HUES6 (cell line): ENCODE measurements at regions not wholly inside any gene's neighbourhood (a gene's known extent, or its start where the extent isn't known, plus 50 kb on each side); places are given as distances from the start of the nearest gene placed in this dataset.

ENCODE experiments used
- H3K27ac ChIP-seq: 2 replicates; pipeline ENCODE4 v1.7.0; 2013; ENCODE audit warnings: low read depth, mild to moderate bottlenecking, low read length, inconsistent platforms
- H3K27me3 ChIP-seq: 2 replicates; pipeline ENCODE4 v1.6.1; 2013; ENCODE audit warnings: low read length; ENCODE audit not compliant: control insufficient read depth, insufficient read depth
- H3K36me3 ChIP-seq: 2 replicates; pipeline ENCODE4 v1.6.1; 2013; ENCODE audit warnings: low read length; ENCODE audit not compliant: control insufficient read depth, insufficient read depth
- H3K4me1 ChIP-seq: 2 replicates; pipeline ENCODE4 v1.6.1; 2013; ENCODE audit warnings: low read length; ENCODE audit not compliant: control insufficient read depth, insufficient read depth
- H3K4me3 ChIP-seq: 2 replicates; pipeline ENCODE4 v1.5.1; 2013; ENCODE audit warnings: low read depth, low read length
- H3K9ac ChIP-seq: one replicate; pipeline ENCODE4 v1.6.1; 2013; ENCODE audit warnings: mild to moderate bottlenecking, low read length
- H3K9me3 ChIP-seq: 2 replicates; pipeline ENCODE4 v1.6.1; 2013; ENCODE audit warnings: low read depth, low read length; ENCODE audit not compliant: control insufficient read depth, insufficient read depth

DNA sequence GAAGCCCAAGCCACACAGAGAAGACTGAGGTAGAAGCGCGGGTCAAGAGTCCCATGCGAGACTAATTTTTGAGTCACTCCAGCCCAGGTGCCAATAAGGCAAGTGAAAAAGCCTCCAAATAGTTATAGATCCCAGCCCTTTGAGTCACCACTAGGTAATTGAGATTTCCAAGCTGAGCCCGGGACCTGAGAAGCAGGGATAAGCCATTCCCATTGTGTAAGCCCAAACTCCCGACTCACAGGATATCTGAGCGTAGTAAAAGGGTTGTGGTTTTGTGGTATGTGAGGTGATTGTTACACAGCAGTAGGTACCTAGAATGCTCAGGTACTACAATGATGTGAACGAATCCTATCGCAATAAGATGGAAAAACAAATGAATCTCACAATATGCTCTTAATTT, 560.7 kb downstream of the DSC3 start:
- H3K27ac ChIP-seq, result no peak overlapping the region
- no peak overlapping the region for H3K9ac ChIP-seq
- no peak overlapping the region for H3K4me3 ChIP-seq
- H3K27me3 ChIP-seq, result no peaks in the 10 kb centered on the region
- H3K4me1 ChIP-seq, result no peaks in the 10 kb centered on the region
- no peaks in the 10 kb centered on the region for H3K9me3 ChIP-seq
- no peaks in the 10 kb centered on the region for H3K36me3 ChIP-seq

- H3K9ac ChIP-seq, result no peak overlapping the region
- H3K27me3 ChIP-seq, result no peaks in the 10 kb centered on the region
- no peak overlapping the region for H3K27ac ChIP-seq
- H3K4me1 ChIP-seq, result no peaks in the 10 kb centered on the region
- H3K9me3 ChIP-seq, result no peaks in the 10 kb centered on the region
- H3K4me3 ChIP-seq, result no peak overlapping the region
- no peaks in the 10 kb centered on the region for H3K36me3 ChIP-seq
These were observed 573.5 kb downstream of the DSC3 start for GRCh38 chr18:30469091-30469490.

GRCh38 chr18:30465096-30465495, 577.4 kb downstream of the DSC3 start:
- H3K27ac ChIP-seq, result no peak overlapping the region
- no peaks in the 10 kb centered on the region for H3K4me1 ChIP-seq
- no peaks in the 10 kb centered on the region for H3K36me3 ChIP-seq
- no peaks in the 10 kb centered on the region for H3K27me3 ChIP-seq
- H3K4me3 ChIP-seq, result no peak overlapping the region
- H3K9ac ChIP-seq, result no peak overlapping the region
- H3K9me3 ChIP-seq, result no peaks in the 10 kb centered on the region

DNA sequence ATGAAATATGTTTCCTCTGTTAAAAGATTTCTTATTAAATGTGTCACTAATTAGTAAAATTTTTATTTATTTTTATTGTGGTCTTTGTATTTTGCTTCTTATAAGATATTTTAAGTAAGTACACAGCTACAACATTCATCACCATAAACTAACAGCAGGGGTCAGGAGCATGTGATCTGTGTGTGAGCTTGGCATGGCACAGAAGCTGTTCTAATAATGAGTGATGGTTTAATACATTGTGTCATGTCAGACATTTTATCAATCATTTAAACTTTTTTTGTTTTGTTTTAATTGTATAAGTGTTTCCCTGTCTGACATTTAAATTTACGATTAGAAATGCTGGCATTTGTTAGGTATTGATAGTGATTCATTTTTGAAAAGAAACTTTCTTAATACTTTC, 585.4 kb downstream of the DSC3 start:
- no peak overlapping the region for H3K4me3 ChIP-seq
- no peaks in the 10 kb centered on the region for H3K36me3 ChIP-seq
- no peaks in the 10 kb centered on the region for H3K4me1 ChIP-seq
- H3K9me3 ChIP-seq, result no peaks in the 10 kb centered on the region
- no peak overlapping the region for H3K27ac ChIP-seq
- H3K9ac ChIP-seq, result no peak overlapping the region
- H3K27me3 ChIP-seq, result no peaks in the 10 kb centered on the region

GRCh38 chr18:30455741-30456140, 586.8 kb downstream of the DSC3 start:
- Histone ChIP-seq H3K9ac (no peak overlapping the region), H3K9me3 (no peaks in the 10 kb centered on the region), H3K27me3 (no peaks in the 10 kb centered on the region), H3K27ac (no peak overlapping the region), H3K4me1 (no peaks in the 10 kb centered on the region), H3K36me3 (no peaks in the 10 kb centered on the region), H3K4me3 (no peak overlapping the region)

- no peaks in the 10 kb centered on the region for H3K9me3 ChIP-seq
- no peaks in the 10 kb centered on the region for H3K36me3 ChIP-seq
- no peaks in the 10 kb centered on the region for H3K4me1 ChIP-seq
- H3K9ac ChIP-seq, result no peak overlapping the region
- no peak overlapping the region for H3K27ac ChIP-seq
- H3K27me3 ChIP-seq, result no peaks in the 10 kb centered on the region
- H3K4me3 ChIP-seq, result no peak overlapping the region
These were observed 587.6 kb downstream of the DSC3 start for GRCh38 chr18:30454920-30455319.

DNA sequence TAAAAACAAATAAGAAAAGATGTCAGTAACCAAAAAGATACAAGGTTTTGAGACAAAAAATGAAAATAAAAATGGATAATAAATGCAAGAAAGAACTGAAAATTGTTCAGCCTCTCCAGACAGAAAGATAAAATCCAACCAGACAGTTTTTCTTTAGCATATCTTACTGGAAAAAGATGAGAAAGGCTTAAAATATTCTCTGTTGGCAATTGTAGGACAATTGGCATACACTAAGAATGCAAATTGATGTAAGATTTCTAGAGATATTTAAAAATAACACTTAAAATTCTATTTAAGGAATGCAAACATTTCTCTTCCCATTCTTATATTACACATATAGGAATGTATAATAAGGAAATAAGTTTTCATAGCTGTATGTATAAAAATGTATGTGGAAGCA, 590.6 kb downstream of the DSC3 start:
- no peak overlapping the region for H3K4me3 ChIP-seq
- H3K4me1 ChIP-seq, result no peaks in the 10 kb centered on the region
- no peaks in the 10 kb centered on the region for H3K27me3 ChIP-seq
- no peak overlapping the region for H3K27ac ChIP-seq
- H3K9me3 ChIP-seq, result no peaks in the 10 kb centered on the region
- H3K36me3 ChIP-seq, result no peaks in the 10 kb centered on the region
- H3K9ac ChIP-seq, result no peak overlapping the region

- Histone ChIP-seq H3K27ac (no peak overlapping the region), H3K4me3 (no peak overlapping the region), H3K4me1 (no peaks in the 10 kb centered on the region), H3K36me3 (no peaks in the 10 kb centered on the region), H3K27me3 (no peaks in the 10 kb centered on the region), H3K9me3 (no peaks in the 10 kb centered on the region), H3K9ac (no peak overlapping the region)
These were observed 591.6 kb downstream of the DSC3 start for GRCh38 chr18:30450927-30451326.

DNA sequence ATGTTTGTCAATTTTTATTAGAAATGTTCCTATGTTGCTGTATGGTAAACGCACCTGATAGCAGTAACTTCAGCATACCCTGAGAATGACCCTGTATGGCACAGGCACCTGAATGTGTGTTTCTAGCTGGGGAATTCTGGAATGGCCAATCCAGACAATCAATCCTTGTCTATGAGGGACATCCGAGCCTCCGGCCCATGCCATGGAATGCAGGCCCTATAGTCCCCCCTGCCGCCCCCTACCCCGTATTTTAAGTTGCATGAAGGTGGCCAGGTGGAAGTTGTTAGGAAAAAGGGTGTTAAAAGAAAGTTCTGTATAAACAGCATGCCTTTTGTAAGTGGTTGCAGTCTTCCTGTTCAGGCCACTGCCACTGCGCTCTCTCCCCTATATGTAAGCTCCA, 595.9 kb downstream of the DSC3 start:
- H3K27ac ChIP-seq, result no peak overlapping the region
- H3K4me1 ChIP-seq, result no peaks in the 10 kb centered on the region
- H3K9ac ChIP-seq, result no peak overlapping the region
- no peak overlapping the region for H3K4me3 ChIP-seq
- no peaks in the 10 kb centered on the region for H3K9me3 ChIP-seq
- no peaks in the 10 kb centered on the region for H3K36me3 ChIP-seq
- H3K27me3 ChIP-seq, result no peaks in the 10 kb centered on the region

- Histone ChIP-seq H3K27ac (no peak overlapping the region), H3K36me3 (no peaks in the 10 kb centered on the region), H3K9me3 (no peaks in the 10 kb centered on the region), H3K4me3 (no peak overlapping the region), H3K4me1 (no peaks in the 10 kb centered on the region), H3K27me3 (no peaks in the 10 kb centered on the region), H3K9ac (no peak overlapping the region)
These were observed 598.0 kb downstream of the DSC3 start for GRCh38 chr18:30444544-30444943.

- H3K27ac ChIP-seq, result no peak overlapping the region
- H3K4me3 ChIP-seq, result no peak overlapping the region
- no peaks in the 10 kb centered on the region for H3K36me3 ChIP-seq
- no peak overlapping the region for H3K9ac ChIP-seq
- no peaks in the 10 kb centered on the region for H3K27me3 ChIP-seq
- no peaks in the 10 kb centered on the region for H3K4me1 ChIP-seq
- no peaks in the 10 kb centered on the region for H3K9me3 ChIP-seq
These were observed 602.2 kb downstream of the DSC3 start for GRCh38 chr18:30440351-30440750.

DNA sequence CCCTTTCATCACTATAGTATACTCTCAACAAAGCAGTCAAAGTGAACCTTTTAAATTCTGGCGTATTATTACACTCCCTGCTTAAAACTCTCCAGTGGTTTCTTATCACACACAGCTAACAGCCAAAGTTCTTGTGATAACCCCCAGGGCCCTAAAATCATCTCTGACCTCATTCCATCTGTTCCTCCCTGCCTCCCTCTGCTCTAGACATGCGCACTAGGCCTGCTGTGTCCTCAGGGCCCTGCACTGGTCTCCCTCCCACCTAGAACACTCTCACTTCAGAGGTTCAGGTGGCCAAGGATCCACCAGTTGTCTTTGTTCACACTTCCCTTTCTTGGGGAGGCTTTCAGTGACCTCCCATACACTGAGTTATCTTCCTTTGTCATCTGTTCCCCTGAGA, 603.4 kb downstream of the DSC3 start:
- H3K4me3 ChIP-seq, result no peak overlapping the region
- no peaks in the 10 kb centered on the region for H3K27me3 ChIP-seq
- no peaks in the 10 kb centered on the region for H3K9me3 ChIP-seq
- no peak overlapping the region for H3K9ac ChIP-seq
- no peaks in the 10 kb centered on the region for H3K36me3 ChIP-seq
- no peaks in the 10 kb centered on the region for H3K4me1 ChIP-seq
- no peak overlapping the region for H3K27ac ChIP-seq
